ENCODE measurements at regions not wholly inside any gene's neighbourhood (a gene's known extent, or its start where the extent isn't known, plus 50 kb on each side); places are given as distances from the start of the nearest gene placed in this dataset.

- Histone ChIP-seq H3K9me3 (no peaks in the 10 kb centered on the region), H3K36me3 (no peaks in the 10 kb centered on the region), H3K4me3 (ENCODE audit: low read depth, low read length) (no peak overlapping the region), H3K27me3 (no peaks in the 10 kb centered on the region), H3K4me1 (no peaks in the 10 kb centered on the region)
- no peak for DNase-seq
- TF ChIP-seq CTCF (IDR thresholded peaks at IDR 0.05; ENCODE audit: low read depth, low read length) = no peak
Measured at GRCh38 chr10:131808370-131808930, 92.4 kb upstream of the PPP2R2D start.

- TF ChIP-seq CTCF (IDR thresholded peaks at IDR 0.05; ENCODE audit: low read depth, low read length) = no peak
- no peak overlapping the region for H3K4me3 ChIP-seq (ENCODE audit: low read depth, low read length)
- DNase-seq = no peak
- no peaks in the 10 kb centered on the region for H3K27me3 ChIP-seq
- H3K4me1 ChIP-seq = no peaks in the 10 kb centered on the region
- no peaks in the 10 kb centered on the region for H3K9me3 ChIP-seq
- no peaks in the 10 kb centered on the region for H3K36me3 ChIP-seq
Measured at GRCh38 chr10:131810036-131810804, 90.6 kb upstream of the PPP2R2D start.

GRCh38 chr10:131810805-131811629 is 89.8 kb upstream of the PPP2R2D start:
- Histone ChIP-seq H3K4me3 (ENCODE audit: low read depth, low read length) (no peak overlapping the region), H3K36me3 (no peaks in the 10 kb centered on the region), H3K4me1 (no peaks in the 10 kb centered on the region), H3K9me3 (no peaks in the 10 kb centered on the region), H3K27me3 (no peaks in the 10 kb centered on the region)
- TF ChIP-seq CTCF (IDR thresholded peaks at IDR 0.05; ENCODE audit: low read depth, low read length) = no peak
- no peak for DNase-seq

GRCh38 chr10:131811630-131812403 is 89.0 kb upstream of the PPP2R2D start:
- no peaks in the 10 kb centered on the region for H3K27me3 ChIP-seq
- H3K4me1 ChIP-seq = no peaks in the 10 kb centered on the region
- H3K9me3 ChIP-seq = no peaks in the 10 kb centered on the region
- no peak overlapping the region for H3K4me3 ChIP-seq (ENCODE audit: low read depth, low read length)
- no peak for DNase-seq
- no peak for TF ChIP-seq CTCF (IDR thresholded peaks at IDR 0.05; ENCODE audit: low read depth, low read length)
- no peaks in the 10 kb centered on the region for H3K36me3 ChIP-seq

- no peaks in the 10 kb centered on the region for H3K4me1 ChIP-seq
- no peak overlapping the region for H3K4me3 ChIP-seq (ENCODE audit: low read depth, low read length)
- DNase-seq = no peak
- H3K27me3 ChIP-seq = no peaks in the 10 kb centered on the region
- no peaks in the 10 kb centered on the region for H3K36me3 ChIP-seq
- no peaks in the 10 kb centered on the region for H3K9me3 ChIP-seq
- no peak for TF ChIP-seq CTCF (IDR thresholded peaks at IDR 0.05; ENCODE audit: low read depth, low read length)
Measured at GRCh38 chr10:131812736-131813604, 87.8 kb upstream of the PPP2R2D start.

Data from BE2C (cell line).